Keratinocyte (primary cell): ENCODE measurements at regions not wholly inside any gene's neighbourhood (a gene's known extent, or its start where the extent isn't known, plus 50 kb on each side); places are given as distances from the start of the nearest gene placed in this dataset.

ENCODE experiments used
- EZH2 ChIP-seq: IDR thresholded peaks from one replicate; pipeline ENCODE4 v1.6.1; 2012; ENCODE audit warnings: inconsistent platforms, mild to moderate bottlenecking, low read length, moderate library complexity
- TF ChIP-seq, protein P1 (sequence below), 3 experiments: IDR thresholded peaks in 1 of 3; conservative IDR thresholded peaks in 1 of 3; optimal IDR thresholded peaks in 1 of 3; 2 replicates in 2 of 3; 3 replicates in 1 of 3; pipeline versions ENCODE3 to v1.5.1; 2011; ENCODE audit warnings: low read length in 3 of 3, mild to moderate bottlenecking in 3 of 3, moderate library complexity in 2 of 3, control low read depth in 1 of 3, inconsistent platforms in 1 of 3; ENCODE audit not compliant: insufficient read depth in 2 of 3; ENCODE audit errors: extremely low read depth in 1 of 3

DNA sequence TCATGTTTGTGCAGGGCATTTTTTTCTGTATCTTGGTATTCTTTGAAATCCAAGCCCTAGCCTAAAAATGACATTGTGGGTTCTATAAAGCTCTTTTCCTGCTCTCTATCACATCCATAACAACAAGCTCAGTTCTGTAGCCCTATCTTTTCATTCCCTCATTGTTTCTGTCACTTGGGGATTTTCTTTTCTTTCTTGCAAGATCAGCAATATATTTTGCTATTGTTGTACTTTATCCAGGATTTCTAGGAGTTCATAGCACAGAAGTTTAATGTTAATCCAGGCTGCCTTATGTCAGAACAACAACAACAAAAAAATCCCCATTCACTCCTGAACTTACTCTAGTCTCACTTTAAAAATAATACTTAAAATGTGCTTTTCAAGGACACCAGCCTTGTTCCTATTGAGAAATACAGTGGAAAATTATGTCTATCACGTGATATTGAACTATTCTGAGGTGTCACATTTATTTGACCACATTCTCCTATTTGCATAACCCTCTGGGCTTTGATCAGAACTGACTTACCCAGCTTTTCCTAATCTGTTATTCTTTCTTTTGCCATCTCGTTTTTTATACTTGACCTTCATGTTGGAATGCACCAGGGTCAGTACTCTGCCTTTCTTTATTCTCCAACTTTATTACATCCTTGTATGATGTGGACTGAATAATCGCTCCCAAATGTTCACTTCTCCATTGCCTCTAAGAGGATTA lies 112.8 kb downstream of the MAGEB5 start:
- TF ChIP-seq, protein P1, sequence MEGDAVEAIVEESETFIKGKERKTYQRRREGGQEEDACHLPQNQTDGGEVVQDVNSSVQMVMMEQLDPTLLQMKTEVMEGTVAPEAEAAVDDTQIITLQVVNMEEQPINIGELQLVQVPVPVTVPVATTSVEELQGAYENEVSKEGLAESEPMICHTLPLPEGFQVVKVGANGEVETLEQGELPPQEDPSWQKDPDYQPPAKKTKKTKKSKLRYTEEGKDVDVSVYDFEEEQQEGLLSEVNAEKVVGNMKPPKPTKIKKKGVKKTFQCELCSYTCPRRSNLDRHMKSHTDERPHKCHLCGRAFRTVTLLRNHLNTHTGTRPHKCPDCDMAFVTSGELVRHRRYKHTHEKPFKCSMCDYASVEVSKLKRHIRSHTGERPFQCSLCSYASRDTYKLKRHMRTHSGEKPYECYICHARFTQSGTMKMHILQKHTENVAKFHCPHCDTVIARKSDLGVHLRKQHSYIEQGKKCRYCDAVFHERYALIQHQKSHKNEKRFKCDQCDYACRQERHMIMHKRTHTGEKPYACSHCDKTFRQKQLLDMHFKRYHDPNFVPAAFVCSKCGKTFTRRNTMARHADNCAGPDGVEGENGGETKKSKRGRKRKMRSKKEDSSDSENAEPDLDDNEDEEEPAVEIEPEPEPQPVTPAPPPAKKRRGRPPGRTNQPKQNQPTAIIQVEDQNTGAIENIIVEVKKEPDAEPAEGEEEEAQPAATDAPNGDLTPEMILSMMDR (optimal IDR thresholded peaks at IDR 0.05 in 1 of 3, IDR thresholded peaks at IDR 0.05 in 1 of 3, conservative IDR thresholded peaks at IDR 0.05 in 1 of 3; ENCODE audit: extremely low read depth in 1 of 3, insufficient read depth in 2 of 3, low read length in 3 of 3), result no peak
- no peak for TF ChIP-seq EZH2
